GM18499 (cell line): ENCODE measurements at regions not wholly inside any gene's neighbourhood (a gene's known extent, or its start where the extent isn't known, plus 50 kb on each side); places are given as distances from the start of the nearest gene placed in this dataset.
A peak's percentile ranks its signal among the peaks of the same experiment; 100 is the strongest.
"Not testable (repeated sequence)": the region's sequence is repeated elsewhere in the genome, so short reads cannot be mapped to it uniquely, and the experiment has no call there.

Experiments used
- ATAC-seq: cut with Tn5 transposase; IDR thresholded peaks from one replicate; pipeline ENCODE4 v1.9.1; 2021; ENCODE audit warnings: moderate number of reproducible peaks; ENCODE audit not compliant: insufficient read depth, unreplicated experiment

DNA sequence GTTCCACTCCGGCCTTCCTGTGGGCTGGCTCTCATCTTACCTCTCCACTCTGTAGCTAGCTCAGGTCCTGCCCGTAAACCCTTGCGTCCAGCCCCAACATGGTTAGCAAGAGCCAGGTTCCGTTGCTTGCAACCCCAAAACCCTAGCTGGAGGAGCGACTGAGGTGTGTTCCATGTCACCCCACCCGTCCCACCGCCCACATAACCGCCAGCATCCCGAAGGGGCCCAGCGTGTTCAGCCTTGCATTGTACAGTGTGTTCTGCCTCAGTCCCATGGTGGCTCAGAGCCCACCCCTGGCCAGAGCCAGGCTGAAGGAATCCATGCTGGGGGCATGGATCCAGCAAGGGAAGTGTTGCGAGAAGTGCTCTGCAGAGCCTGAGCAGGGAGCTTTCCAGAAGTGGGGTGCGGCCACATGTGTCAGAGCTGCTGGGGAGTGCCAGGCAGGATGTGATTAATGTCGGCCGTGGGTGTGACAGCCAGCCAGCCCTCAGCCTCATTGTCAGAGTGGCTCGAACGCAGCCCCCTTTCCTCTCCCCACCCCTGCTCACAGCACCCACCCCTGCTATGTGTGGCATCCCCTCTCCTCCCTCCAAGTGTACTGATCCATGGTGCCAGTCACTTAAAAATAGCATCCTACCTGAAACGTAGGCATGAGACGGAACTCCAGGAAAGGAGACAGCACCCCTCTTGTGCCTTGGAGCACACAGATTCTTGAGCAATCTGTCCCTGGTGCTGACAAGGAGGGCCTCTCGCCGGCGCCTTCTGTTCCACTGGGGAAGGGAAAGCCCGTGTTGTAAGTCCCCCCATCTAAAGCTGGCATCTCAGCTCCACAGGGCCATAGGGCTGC is 158.9 kb downstream of the OR4M2 start:
- ATAC-seq, result not testable (repeated sequence)

DNA sequence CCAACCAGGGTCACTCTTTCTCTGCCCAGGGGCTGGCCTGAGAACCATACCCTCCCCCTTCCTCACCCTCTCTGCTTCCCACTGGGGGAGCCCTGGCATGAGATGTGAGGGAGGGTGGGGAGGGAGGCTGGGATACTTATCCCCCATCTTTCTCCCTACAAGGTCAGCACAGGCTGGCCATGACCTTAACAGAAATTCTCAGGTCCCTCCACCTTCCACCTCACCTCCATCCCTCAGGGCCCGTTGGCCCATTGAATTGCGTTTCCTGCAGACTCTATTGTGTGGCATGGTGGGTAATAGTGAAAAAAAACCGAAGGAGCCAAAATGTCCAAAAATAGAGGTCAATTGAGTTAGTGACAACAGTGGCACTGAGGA is 159.5 kb downstream of the OR4M2 start:
- no peak for ATAC-seq

DNA sequence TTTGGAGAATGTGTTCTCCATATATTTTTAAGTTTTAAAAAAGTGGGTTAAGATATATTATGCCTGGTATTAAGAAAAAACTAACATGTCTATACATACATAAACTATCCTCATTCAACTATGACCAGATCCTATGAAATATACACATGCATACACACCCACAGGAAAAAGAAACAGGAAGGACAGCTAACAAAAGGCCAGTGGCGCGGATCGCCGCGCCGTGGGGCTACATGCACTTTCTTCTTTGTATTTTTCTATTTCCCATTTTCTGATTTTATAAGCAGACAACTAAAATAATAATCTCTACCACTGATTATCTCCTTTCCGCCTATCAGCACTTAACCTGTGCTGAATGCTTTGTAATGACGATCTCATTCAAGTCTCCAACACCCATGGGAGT is 160.1 kb downstream of the OR4M2 start:
- ATAC-seq, result no peak

DNA sequence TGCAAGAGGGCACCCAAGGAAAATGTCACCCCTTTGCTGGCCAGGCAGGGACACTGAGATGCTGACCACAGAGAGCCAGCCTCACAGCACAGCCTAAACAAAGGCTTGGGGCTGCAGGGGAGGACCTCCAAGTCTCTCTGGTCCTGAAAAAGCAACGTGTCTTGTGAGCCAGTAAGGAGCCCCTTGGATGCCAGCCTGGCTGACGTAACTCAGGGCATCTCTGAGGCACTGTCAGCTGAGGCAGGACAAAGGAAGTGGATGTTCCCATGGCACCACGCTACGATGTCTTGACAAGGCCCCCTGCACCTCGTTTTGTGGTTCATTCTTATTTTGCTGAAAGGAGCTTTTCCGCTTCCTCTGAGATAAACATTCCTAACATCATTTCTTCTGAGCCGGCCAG is 160.7 kb downstream of the OR4M2 start:
- no peak for ATAC-seq

DNA sequence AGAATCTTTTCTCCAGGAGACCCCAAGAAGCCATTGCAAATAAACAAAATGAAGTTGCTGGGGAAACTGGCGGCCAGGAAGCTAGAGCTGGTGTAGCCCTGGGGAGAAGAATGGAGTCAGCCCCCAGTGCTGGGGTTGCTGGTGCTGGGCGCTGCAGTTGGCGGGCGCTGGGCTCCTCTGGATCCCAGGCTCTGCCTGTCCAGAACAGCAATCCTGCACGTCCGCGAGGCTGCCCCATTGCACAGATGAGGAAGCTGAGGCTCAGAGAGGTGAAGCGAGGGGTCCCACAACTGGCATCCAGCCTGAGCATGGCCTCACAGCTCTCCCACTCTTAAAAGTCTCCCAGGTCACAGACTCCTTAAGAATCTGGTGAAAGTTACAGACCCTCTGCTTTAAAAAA is 161.1 kb downstream of the OR4M2 start:
- ATAC-seq, result no peak

DNA sequence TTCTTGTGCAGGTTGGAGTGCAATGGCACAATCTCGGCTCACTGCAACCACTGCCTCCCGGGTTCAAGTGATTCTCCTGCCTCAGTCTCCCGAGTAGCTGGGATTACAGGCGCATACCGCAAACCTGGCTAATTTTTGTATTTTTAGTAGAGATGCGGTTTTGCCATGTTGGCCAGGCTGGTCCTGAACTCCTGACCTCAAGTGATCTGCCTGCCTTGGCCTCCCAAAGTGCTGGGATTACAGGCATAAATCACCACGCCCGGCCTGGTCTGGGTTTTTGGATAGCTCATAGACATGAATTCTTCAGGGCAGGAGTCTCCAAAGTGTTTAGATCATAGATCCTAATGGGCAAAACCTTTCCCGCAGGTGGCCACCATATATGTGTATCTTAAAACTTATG is 162.0 kb downstream of the OR4M2 start:
- not testable (repeated sequence) for ATAC-seq

DNA sequence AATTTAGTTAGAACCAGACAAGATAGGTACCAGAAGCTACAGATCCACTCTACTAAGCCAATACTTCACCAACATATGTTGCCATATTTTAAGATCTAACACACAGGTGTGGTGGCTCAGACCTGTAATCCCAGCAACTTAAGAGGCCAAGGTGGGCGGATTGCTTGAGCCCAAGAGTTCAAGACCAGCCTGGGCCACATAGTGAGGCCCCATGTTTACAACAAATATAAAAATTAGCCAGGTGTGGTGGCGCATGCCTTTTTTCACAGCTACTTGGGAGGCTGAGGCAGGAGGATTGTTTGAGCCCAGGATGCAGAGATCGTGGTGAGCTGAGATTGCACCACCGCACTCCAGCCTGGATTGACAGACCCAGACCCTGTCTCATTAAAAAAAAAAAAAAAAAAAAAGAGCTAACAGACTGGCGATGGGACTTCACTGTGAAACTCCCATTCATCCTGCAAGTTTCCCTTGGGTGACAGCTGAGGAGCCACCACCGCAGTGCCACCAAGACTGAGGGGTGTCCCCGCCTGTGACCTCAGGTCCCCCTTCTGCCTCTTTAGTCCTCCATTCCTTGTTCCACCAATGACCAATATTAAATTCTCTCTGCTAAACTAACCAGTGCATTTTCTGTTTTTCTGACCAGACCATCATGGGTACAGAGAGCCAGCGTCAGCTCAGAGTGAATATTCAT is 163.3 kb downstream of the OR4M2 start:
- ATAC-seq, result no peak

DNA sequence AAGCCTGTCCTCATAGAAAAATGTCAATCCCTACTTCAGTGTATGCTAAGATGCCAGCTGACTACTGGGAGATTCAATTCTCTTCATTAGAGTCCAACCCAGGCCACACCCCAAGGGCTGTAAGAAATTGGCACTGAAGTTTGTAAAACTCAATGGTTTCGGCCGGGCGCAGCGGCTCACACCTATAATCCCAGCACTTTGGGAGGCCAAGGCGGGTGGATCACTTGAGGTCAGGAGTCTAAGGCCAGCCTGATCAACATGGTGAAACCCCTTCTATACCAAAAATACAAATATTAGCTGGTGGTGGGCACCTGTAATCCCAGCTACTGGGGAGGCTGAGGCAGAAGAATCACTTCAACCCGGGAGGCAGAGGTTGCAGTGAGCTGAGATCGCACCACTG is 169.2 kb downstream of the OR4M2 start:
- ATAC-seq, result not testable (repeated sequence)

DNA sequence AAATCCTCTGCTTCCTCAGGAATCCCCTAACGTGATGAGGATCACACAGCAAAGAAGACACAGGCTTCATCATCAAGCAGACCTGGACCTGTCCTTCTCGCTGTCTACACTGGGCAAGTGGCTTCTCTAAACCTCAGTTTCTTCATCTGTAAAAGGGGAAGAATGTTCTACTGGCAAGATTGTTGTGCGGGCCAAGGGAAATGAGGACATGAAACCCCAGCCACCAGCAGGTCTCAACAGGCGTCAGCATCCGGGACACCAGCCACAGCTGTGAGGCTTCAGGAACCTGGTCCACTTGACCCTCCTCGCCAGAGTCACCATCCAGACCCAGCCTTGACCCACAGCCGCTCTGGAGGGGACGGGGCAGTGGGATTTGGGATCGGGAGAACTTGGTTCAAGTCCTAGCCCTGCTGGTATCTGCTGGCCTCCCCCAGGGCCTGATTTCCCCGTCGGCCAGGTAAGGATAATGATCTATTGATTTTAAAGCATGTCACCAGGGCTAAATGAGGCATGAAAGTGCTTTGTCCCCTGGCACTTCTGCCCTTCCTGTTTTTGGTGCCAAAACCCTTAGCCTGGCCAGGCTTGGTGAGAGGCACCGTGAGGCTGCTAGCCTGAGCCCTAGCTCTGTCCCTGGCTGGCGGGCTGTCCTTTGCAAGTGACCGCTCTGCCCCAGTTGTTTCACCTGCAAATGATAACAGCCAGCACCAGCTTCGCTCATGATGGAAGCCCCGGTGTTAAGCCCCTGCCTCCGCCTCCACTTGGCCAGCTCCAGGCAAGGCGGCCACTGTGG is 170.4 kb downstream of the OR4M2 start:
- ATAC-seq, result not testable (repeated sequence)

DNA sequence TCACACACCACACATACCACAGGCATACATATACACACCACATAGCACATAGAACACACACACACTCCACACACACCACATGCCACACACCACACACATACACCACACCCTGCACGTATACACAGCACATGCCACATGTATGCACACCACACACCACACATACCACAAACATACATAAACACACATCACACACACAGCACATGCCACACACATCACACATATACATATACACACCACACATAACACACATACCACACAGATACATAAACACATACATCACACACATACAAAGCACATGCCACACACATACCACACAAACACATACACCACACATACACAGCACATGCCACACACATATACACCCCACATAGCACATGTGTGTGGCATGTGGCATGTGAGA is 171.1 kb downstream of the OR4M2 start:
- no peak for ATAC-seq

DNA sequence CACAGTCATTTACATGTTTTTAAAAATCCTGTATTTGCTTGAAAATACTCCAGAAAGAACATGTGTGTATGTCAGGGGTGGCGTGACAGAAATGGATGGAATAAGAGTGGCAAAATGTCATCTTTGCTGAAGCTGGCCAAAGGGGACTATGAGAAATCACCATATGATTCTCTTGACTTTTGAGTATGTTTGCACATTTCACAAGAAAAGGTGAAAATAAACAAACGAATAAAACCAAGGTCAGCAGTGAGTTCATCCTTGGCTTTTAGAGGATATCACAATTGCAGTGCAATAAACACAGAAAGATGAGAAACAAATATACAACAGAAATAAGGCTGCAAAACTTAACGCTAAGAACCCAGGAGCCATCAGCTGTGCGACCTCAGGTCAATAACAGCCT is 171.7 kb downstream of the OR4M2 start:
- ATAC-seq, result not testable (repeated sequence)

DNA sequence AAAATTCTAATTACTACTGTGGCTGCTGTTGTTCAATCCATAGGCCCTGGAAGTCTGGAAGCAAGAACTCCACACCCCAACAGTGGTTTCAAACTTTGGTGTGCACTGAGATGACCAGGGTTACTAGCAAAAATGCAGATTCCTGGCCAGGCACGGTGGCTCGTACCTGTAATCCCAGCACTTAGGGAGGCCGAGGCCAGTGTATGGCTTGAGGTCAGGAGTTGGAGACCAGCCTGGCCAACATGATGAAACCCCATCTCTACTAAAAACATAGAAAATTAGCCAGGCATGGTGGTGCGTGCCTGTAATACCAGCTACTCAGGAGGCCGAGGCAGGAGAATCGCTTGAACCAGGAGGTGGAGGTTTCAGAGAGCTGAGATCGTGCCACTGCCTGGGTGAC is 172.2 kb downstream of the OR4M2 start:
- ATAC-seq, result not testable (repeated sequence)

DNA sequence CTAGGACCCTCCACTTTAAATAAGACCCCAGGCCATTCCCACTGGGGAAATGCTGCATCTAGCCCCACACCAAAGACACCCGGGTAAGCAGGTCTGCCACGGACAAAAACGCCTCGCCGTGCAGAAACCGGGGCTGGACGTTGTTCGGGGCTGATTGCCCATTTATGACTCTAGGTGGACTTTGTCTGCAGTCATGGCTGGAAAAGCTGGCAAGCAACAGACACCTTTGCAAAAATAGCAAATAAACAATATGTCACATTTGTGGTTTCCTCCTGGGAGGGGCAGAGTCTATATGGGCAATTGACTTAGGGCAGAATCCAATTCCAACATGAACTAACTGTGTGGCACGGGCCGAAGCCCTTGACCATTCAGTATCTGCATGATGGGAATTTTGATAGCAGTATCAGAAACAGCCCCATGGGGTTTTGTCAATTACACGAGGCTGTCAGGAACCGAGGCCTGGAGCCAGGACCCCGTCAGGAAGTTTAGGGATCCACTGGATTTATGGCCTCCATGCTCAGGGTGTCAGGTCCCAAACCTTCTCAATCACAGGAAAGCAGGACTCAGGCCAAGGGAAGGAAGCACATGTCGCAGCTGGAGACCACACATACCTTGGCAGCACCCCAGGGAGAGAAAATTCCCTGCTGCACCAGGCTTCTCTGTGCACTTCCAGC is 172.8 kb downstream of the OR4M2 start:
- not testable (repeated sequence) for ATAC-seq

DNA sequence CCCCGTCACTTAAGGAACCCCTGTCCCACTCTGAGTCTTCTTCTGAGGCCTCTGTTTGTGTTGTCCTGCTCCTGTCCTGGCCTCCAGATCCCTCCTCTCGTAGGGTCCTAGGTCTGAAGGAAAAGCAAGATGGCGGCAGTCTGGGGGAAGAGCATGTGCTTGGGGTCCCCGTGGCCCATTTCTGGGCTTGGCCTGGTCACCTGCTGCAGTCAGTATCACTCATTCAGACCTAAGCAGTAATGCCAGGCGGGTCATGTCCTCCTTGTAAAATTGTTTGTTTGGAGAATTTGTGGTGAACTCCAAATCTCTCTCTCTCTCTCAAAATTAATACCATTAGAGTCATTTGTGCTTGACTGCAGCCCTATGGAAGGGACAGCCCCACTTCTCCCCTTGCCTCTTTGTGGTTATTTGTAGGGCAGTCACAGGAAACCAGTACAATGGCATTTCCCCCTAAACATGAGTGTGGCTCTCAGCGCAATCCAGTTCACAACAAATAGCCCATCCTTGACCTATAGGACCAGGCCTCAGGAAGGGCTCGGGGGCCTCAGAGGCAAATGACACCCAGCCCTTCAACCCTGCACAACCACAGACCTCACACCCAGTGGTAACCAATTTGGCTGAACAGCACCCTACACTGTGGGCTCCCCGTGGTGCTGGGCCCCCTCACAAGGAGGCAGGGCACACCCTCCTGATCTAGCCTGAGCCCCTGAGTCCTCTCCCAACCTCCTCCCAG is 173.5 kb downstream of the OR4M2 start:
- ATAC-seq, result peak; percentile 79

DNA sequence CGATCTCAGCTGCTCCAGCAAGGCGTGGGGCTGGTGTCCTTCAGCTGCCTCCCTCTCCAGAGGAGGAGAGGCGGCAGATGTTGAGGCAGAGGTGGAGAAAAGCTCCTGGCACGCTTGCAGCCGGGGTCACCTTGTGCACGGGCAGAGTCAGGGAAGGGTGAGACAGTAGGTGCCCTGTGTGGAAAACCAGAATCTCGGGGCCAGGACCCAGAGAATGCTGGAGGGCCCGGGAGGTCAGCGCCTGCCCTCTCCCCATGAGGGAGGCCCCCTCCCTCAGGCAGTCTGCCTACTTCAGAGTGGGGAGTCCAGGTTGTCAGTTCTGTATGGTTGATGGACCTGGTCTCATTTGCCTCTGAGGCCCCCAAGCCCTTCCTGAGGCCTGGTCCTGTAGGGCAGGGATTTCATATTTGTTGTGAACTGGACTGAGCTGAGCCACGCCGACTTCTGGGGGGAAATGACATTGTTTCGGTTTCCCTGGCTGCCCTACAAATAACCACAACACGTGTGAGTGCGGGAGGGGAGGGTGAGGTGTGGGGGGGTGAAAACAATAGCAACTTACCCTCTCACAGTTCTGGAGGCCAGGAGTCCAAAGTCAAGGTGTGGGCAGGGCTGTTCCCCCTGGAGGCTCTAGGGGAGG is 174.2 kb downstream of the OR4M2 start:
- ATAC-seq, result peak; percentile 14

DNA sequence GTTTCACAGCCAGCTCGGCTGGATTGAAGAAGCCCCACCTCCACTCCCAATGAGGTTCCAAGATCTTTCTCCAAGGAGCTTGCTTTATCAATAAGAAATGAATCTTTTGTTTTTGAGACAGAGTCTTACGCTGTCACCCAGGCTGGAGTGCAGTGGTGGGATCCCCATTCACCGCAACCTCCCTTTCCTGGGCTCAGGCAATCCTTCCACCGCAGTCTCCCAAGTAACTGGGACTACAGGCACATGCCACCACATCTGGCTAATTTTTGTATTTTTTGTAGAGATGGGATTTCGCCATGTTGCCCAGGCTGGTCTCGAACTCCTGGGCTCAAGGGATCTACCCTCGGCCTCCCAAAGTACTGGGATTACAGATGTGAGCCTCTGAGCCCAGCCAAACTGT is 175.3 kb downstream of the OR4M2 start:
- ATAC-seq, result not testable (repeated sequence)

DNA sequence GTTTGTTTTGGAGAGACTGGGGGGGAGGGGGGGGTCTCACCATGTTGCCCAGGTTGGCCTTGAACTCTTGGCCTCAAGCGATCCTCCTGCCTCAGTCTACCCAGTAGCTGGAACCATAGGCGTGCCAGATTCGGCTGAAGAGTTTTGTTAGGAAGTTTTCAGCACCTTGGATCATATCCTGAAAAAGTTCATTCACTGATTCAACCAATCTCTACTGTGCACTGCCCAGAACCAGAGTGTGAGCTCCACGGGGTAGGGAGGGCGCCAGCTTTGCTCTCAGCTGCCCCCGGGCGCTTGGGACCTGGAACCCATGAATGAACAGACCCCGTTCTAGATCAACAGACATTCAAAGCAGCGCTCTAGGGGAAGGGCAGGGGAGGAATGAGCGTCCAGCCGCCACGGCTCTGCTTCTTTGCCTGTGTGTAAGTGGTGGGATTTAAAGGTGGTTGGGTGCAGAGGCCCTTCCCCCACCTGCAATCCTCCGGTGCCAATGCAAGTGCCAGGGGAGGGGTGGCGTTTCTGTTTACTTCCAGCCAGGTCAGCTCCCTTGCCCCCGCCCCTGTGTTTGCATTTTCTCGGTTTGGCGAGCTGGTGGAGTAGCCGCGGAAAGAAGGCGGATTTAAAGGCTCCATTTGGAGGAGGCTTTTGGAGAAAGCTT is 176.2 kb downstream of the OR4M2 start:
- not testable (repeated sequence) for ATAC-seq

DNA sequence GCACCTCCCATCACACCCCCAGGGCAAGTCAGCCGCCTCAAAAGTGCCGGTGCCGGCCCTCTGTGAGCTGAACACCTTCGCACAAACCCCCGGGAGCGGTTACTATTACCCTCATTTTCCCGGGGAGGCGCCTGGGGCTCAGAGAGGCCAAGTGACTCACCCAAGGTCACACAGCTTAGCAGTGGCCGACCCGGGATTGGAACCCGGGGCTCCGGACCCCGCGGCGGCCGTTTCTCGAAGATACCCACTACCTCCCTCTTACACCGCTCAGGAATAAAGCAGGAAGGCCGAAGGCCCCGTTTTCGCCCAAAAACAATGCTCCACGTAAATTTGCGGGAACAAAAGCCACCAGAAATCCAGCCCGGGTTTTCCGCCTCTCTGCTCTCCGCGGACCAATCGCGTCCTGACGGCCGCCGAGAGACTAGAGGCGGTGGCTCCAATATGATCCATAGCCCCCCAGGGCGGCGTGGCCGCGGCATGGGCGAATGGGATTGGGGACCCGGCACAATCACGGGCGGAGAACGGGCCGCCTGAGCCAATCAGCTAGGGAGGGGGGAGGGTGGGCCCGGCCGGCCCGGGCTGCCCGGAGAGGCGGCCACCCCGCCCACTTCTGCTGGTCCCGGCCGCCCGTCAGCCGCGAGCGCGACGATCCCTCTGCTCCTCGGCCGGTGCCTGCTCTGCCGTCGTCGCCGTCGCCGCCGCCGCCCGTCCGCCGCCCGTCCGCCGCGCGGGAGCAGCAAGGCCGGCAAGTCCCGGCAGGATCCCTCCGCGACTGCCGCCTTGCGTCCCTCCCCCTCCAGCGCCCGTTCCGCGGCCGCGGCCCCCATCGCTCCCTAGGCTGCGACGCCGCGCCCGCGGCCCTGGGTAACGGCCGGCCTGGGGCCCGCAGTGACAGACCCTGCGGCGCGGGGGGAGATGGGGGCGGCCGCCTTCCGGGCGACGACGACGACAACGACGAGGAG is 177.0 kb downstream of the OR4M2 start:
- no peak for ATAC-seq
